ENCODE measurements at regions not wholly inside any gene's neighbourhood (a gene's known extent, or its start where the extent isn't known, plus 50 kb on each side); places are given as distances from the start of the nearest gene placed in this dataset.

GRCh38 chr15:31525988-31526665 is 199.5 kb downstream of the KLF13 start (continued):
- no peak for TF ChIP-seq ZBTB40 (IDR thresholded peaks at IDR 0.05; ENCODE audit: borderline replicate concordance)
- TF ChIP-seq CTCF (IDR thresholded peaks at IDR 0.05 in 2 of 3, conservative IDR thresholded peaks at IDR 0.05 in 1 of 3; ENCODE audit: control insufficient read depth in 2 of 3, extremely low read depth in 1 of 3, insufficient read depth in 1 of 3, low read depth in 3 of 3, low read length in 3 of 3) = no peak
- TF ChIP-seq CREM (IDR thresholded peaks at IDR 0.05; ENCODE audit: low read depth) = no peak
- TF ChIP-seq ZBTB11 (CRISPR knock-in tag; IDR thresholded peaks at IDR 0.05) = no peak

Data from GM12878 (cell line).